HG02678 (cell line): ENCODE measurements at regions not wholly inside any gene's neighbourhood (a gene's known extent, or its start where the extent isn't known, plus 50 kb on each side); places are given as distances from the start of the nearest gene placed in this dataset.

Source experiments
- ATAC-seq: cut with Tn5 transposase; IDR thresholded peaks from one replicate; pipeline ENCODE4 v1.9.1; 2021; ENCODE audit warnings: mild to moderate bottlenecking, moderate library complexity; ENCODE audit not compliant: unreplicated experiment

DNA sequence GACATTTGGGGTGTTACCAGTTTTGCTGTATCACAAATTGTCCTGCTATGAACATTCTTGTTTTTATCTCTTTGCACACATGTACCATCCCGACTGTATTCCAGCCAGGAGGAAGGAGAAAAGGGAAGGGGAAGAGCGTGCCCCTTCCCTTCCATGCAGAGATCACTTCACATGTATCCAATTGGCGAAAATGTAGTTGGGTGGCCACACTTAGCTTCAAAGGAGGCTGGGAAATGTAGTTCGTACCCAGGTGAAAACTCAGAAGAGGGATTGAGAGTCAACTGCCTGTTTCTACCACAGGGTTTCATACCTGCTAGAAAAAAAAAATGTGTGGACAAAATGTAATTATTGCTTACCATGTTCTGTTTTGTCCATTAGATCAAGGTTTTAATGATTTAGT lies 189.1 kb upstream of the PELI2 start:
- ATAC-seq = no peak

GRCh38 chr14:55930016-55930784 lies 188.0 kb upstream of the PELI2 start:
- no peak for ATAC-seq

DNA sequence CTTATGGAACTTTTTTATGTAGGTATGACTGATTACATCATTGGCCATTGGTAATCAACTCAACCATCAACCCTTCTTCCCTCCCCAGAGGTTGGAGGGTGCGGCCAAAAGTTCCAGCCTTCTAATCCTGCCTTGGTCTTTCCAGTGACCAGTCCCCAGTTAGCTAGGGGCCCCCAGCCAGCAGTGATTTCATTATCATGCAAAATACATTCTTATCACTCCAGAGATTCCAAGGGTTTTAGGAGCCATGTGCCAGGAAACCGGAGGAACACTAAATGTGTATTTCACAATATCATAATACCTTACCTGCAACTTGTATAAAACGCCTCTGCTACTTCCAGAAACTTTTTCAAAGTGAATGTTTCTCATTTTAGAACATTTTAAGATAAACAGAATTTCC lies 181.5 kb upstream of the PELI2 start:
- no peak for ATAC-seq

DNA sequence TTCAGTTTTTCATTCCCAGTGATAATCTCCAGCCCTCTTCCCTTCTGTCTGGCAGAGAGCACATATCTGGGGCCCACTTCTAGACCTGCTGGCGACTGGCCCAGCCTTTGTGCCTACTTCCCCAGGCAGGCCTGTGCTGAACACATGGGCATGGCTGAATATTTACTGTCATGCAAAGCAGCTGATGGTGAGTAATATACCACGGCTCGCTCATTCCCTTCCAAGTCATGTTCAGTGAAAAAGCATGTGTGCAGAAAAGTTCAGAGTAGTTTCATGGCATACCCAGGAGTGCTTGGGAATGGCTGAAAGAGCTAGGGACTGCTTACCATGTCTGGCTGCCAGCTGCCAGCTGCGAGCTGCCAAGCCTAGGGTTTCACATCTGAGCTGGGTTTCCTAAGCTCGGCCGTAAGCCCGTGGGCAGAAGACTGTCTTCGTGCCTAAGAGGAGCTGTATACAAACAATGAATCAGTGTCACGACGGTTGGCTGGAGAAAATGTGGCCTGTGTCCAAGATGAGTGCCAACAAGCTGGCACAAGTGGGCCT lies 179.9 kb upstream of the PELI2 start:
- no peak for ATAC-seq

DNA sequence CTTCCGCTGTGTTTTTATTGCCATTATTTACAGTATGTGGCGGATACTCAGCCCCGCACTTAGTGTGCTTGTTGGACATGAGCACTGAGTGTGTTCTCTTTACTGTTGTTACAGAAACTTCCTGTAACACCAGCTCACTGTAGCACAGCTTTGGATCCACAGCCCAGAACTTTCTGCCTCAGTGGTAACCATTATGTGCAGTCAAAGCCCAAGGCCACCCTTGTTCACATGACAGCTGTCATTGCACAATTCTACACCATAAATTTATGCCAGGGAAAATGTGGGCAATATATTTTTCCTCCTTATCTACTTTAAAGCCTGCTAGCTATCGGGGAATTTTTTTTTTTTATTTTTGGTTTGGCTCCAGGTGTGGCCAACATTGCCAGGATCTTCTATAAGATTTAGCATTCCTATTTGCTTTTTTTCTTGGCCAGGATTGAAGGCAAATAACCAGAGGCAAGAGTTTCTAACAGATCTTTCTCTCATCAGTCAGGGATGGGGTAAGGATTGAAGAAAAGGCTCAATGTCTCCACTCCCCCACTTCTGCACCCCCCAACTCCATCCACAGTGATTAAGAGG lies 176.0 kb upstream of the PELI2 start:
- no peak for ATAC-seq

- no peak for ATAC-seq
Measured at GRCh38 chr14:55942826-55943225, 175.4 kb upstream of the PELI2 start.

- ATAC-seq = no peak
Measured at GRCh38 chr14:55944757-55945156, 173.5 kb upstream of the PELI2 start.

GRCh38 chr14:55946231-55946630 lies 172.0 kb upstream of the PELI2 start:
- ATAC-seq = no peak

GRCh38 chr14:55948399-55948798 lies 169.8 kb upstream of the PELI2 start:
- ATAC-seq = no peak

DNA sequence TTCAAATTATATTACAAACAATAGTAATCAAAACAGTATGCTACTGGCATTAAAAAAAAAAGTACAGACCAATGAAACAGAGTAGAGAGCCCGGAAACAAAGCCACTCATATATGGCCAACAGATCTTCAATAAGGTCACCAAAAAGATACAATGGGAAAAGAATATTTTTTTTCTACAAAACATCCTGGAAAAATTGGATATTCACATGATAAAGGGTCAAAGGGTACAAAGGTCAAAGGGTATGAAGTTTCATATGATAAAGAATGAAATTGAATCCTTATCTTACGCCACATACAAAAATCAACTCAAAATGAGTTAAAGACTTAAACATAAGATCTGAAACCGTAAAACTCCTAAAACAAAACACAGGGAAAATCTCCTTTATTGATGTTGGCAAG lies 168.5 kb upstream of the PELI2 start:
- ATAC-seq = no peak

- no peak for ATAC-seq
Measured at GRCh38 chr14:55950135-55950534, 168.1 kb upstream of the PELI2 start.

GRCh38 chr14:55951341-55952206 lies 166.6 kb upstream of the PELI2 start:
- ATAC-seq = no peak

DNA sequence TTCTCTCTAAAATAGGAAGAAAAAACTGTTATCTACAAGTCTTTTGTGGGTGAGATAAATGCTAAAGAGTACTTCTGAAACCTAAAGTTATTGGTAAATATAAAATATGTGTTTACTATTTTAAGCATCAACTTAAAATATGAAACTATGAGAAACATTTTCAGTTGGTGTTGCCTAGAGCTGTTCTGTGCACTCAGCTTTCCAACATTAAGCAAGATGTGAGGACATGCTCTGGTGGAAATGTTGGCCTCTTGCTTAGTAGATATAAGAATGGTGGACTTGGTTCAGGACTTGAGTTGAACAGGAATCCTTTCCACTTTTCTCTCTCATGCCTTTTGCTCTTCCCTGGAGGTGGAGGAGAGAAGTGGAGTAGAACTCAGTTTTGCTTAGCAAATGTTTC lies 164.1 kb upstream of the PELI2 start:
- ATAC-seq = no peak

DNA sequence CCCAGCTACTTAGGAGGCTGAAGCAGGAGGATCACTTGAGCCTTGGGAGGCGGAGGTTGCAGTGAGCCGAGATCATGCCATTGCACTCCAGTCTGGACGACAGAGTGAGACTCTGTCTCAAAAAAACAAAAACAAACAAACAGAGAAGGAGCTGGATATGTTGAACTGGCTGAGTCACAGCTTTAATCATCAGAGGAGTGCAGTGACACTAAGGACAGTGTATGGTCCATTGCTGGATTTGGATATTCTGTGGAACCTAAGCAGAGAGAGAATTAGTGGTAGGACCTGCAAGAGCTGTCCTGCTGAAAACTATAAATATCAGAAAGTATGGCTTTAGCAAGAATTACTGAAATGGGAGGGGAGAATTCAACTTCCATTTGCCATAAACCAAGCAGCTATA lies 163.0 kb upstream of the PELI2 start:
- no peak for ATAC-seq

GRCh38 chr14:55957950-55958349 lies 160.3 kb upstream of the PELI2 start:
- ATAC-seq = no peak

DNA sequence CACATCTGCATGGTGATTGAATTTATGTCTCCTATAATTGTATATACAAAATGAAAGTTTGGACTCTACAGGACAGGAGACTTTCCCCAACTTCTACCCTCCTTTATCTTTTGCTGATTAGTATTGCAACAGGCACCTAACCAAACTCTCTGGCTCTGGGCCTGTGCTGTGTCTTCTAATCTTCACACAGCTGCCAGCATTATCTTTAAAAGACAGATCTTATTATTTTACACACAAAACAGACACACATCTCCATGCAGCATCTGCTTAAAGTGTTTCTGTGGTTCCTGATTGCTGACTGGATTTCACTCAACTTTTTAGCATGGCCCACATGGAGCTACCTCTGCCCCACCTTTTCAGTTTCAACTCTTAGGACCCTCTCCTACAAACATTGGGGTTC lies 154.9 kb upstream of the PELI2 start:
- ATAC-seq = no peak

DNA sequence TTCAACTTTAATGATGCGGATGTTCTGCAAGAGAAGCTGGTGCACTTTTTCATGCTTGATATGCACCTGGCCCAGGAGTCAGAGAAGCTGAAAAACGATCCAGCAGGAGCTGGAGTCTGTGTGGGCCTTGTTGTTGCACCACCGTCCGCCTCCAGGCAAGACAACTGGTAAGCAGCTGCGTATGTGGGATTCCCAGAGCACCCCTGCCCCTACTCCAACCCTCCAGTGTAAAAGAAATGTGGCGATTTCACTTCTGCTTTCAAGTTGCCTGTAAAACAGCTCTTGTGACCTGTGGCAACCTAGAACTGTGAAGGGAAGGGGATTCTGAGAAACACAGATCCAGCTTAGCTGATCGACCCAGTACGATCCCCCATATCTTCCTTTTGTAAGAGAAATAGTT lies 154.1 kb upstream of the PELI2 start:
- ATAC-seq = no peak

DNA sequence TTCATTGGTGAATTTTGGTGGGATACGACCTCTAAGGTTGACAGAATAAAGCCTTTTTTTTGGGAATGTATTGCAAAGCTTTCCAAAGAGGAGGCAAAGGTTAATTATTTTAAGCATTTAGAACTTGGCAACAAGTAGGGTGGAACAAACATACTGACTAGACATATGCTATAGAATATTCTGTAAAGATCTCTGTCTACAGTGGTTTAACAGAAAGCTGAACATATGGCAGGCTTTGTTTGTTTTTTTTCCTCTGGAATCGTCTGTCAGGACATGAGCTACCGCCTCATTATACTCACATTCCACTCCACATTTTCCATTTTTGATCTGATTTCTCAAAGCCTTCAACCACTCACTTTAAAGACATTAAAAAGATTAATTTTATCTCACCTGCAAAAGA lies 153.4 kb upstream of the PELI2 start:
- ATAC-seq = no peak

GRCh38 chr14:55965851-55966250 lies 152.4 kb upstream of the PELI2 start:
- no peak for ATAC-seq

DNA sequence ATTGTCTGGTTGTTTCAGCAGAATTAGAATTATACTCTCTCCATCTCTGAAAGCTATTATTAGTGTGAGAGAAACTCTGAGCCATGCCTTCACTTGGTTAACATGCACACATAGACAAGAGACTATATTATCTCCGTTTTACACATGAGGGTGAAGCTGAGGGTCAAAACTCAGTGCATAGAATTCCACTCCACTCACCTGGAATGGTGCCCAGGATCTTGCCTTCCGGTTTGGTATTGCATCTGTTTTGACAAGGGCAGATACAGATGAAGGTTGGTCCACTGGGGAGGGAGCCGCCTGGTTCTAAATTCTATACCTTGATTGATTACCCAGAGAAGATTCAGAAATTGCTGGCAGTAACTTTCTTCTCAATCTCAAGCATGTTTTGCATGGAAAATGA lies 149.5 kb upstream of the PELI2 start:
- ATAC-seq = no peak

GRCh38 chr14:55973285-55973800 lies 144.9 kb upstream of the PELI2 start:
- no peak for ATAC-seq
